Stimulated activated naive CD8-positive, alpha-beta T cell treated with anti-CD3 and anti-CD28 coated beads, Interleukin-15, Interleukin-2, amounts not matched to agents 100 U/mL and 50 U/mL, for 24 hours (primary cell): ENCODE measurements at regions not wholly inside any gene's neighbourhood (a gene's known extent, or its start where the extent isn't known, plus 50 kb on each side); places are given as distances from the start of the nearest gene placed in this dataset.
"Not testable (repeated sequence)": the region's sequence is repeated elsewhere in the genome, so short reads cannot be mapped to it uniquely, and the experiment has no call there.

Source experiments
- ATAC-seq: fragments of 150-1000 bp; cut with Tn5 transposase; one replicate; pipeline ENCODE4 v1.10.0; 2021
- DNase-seq: peaks from one replicate; pipeline ENCODE4 v3.0.0; 2021

GRCh38 chr4:148955564-148956297, 513.5 kb upstream of the NR3C2 start:
- ATAC-seq (no peak), DNase-seq (no peak)

- ATAC-seq (no peak), DNase-seq (no peak)
These were observed 512.0 kb upstream of the NR3C2 start for GRCh38 chr4:148954011-148954749.

GRCh38 chr4:148951346-148951745, 509.1 kb upstream of the NR3C2 start:
- DNase-seq (no peak), ATAC-seq (no peak)

- DNase-seq (no peak), ATAC-seq (no peak)
These were observed 504.1 kb upstream of the NR3C2 start for GRCh38 chr4:148946271-148946670.

- DNase-seq (no peak), ATAC-seq (no peak)
These were observed 502.6 kb upstream of the NR3C2 start for GRCh38 chr4:148944839-148945219.

- ATAC-seq (no peak), DNase-seq (no peak)
These were observed 502.1 kb upstream of the NR3C2 start for GRCh38 chr4:148944136-148944838.

- DNase-seq: no peak
- ATAC-seq: no peak
These were observed 492.8 kb upstream of the NR3C2 start for GRCh38 chr4:148934926-148935578.

- ATAC-seq: no peak
- no peak for DNase-seq
These were observed 484.4 kb upstream of the NR3C2 start for GRCh38 chr4:148926276-148927260.

- DNase-seq (no peak), ATAC-seq (no peak)
These were observed 481.7 kb upstream of the NR3C2 start for GRCh38 chr4:148923881-148924280.

- DNase-seq: no peak
- ATAC-seq: no peak
These were observed 480.3 kb upstream of the NR3C2 start for GRCh38 chr4:148922497-148922896.

- DNase-seq: no peak
- no peak for ATAC-seq
These were observed 472.5 kb upstream of the NR3C2 start for GRCh38 chr4:148914734-148915133.

- no peak for ATAC-seq
- DNase-seq: no peak
These were observed 472.1 kb upstream of the NR3C2 start for GRCh38 chr4:148914301-148914700.

- ATAC-seq (no peak), DNase-seq (no peak)
These were observed 461.2 kb upstream of the NR3C2 start for GRCh38 chr4:148903388-148903787.

- no peak for ATAC-seq
- DNase-seq: no peak
These were observed 459.0 kb upstream of the NR3C2 start for GRCh38 chr4:148901075-148901705.

GRCh38 chr4:148898139-148898538, 455.9 kb upstream of the NR3C2 start:
- not testable (repeated sequence) for ATAC-seq, DNase-seq

GRCh38 chr4:148893095-148893494, 450.9 kb upstream of the NR3C2 start:
- DNase-seq (no peak), ATAC-seq (no peak)

GRCh38 chr4:148883891-148884290, 441.7 kb upstream of the NR3C2 start:
- ATAC-seq (no peak), DNase-seq (no peak)

GRCh38 chr4:148883435-148883834, 441.2 kb upstream of the NR3C2 start:
- ATAC-seq (no peak), DNase-seq (no peak)

GRCh38 chr4:148881860-148882643, 439.8 kb upstream of the NR3C2 start:
- ATAC-seq: no peak
- no peak for DNase-seq

- ATAC-seq (no peak), DNase-seq (no peak)
These were observed 432.1 kb upstream of the NR3C2 start for GRCh38 chr4:148874331-148874730.
